H1 (cell line): ENCODE measurements at regions not wholly inside any gene's neighbourhood (a gene's known extent, or its start where the extent isn't known, plus 50 kb on each side); places are given as distances from the start of the nearest gene placed in this dataset.

Experiments used
- CTCF ChIA-PET: fragments of 300-600 bp; sonication (Branson Sonifier 250); formaldehyde crosslinking; loops from one replicate; lab custom pipeline; 2021; ENCODE audit not compliant: partially characterized antibody; lab: Charles Lee
- POLR2A ChIA-PET: fragments of 300-600 bp; sonication (Branson Sonifier 250); formaldehyde crosslinking; loops from one replicate; lab custom pipeline; 2021; ENCODE audit warnings: inconsistent platforms; ENCODE audit not compliant: partially characterized antibody; lab: Charles Lee
- DNase-seq, 2 experiments: peaks; one replicate each; pipeline versions ENCODE4 v3.0.0 to v3.0.0-alpha.2; 2010 to 2022; ENCODE audit warnings: low spot score in 2 of 2, low read depth in 1 of 2, mixed read lengths in 1 of 2
- FAIRE-seq: peaks from 2 replicates; lab custom pipeline; 2011; peaks lifted over from hg19 to GRCh38; lab: Jason Lieb, UNC
- H2AFZ ChIP-seq: 2 replicates; pipeline ENCODE4 v1.8.1; 2012; ENCODE audit warnings: low read length, inconsistent platforms
- H2AK5ac ChIP-seq: 2 replicates; pipeline ENCODE4 v1.6.1; 2013; ENCODE audit warnings: low read depth, low read length
- H2BK120ac ChIP-seq: replicated peaks from 2 replicates; pipeline ENCODE3; 2013; ENCODE audit warnings: low read depth, low read length, inconsistent platforms
- H2BK12ac ChIP-seq: 2 replicates; pipeline ENCODE4 v1.6.1; 2013; ENCODE audit warnings: low read depth, low read length
- H2BK15ac ChIP-seq: 2 replicates; pipeline ENCODE4 v1.6.1; 2013; ENCODE audit warnings: low read length
- H2BK20ac ChIP-seq: 2 replicates; pipeline ENCODE4 v1.6.1; 2013; ENCODE audit warnings: low read length
- H2BK5ac ChIP-seq: 2 replicates; pipeline ENCODE4 v1.6.1; 2013; ENCODE audit warnings: low read depth, low read length
- H3K14ac ChIP-seq: 2 replicates; pipeline ENCODE4 v1.6.1; 2013; ENCODE audit warnings: inconsistent platforms; ENCODE audit not compliant: insufficient read length
- H3K18ac ChIP-seq: 2 replicates; pipeline ENCODE4 v1.6.1; 2013; ENCODE audit warnings: low read length; ENCODE audit errors: extremely low read depth
- H3K23ac ChIP-seq: 2 replicates; pipeline ENCODE4 v1.6.1; 2013; ENCODE audit warnings: inconsistent platforms; ENCODE audit not compliant: insufficient read length
- H3K23me2 ChIP-seq: 2 replicates; pipeline ENCODE4 v1.6.1; 2013; ENCODE audit warnings: low read depth, low read length
- H3K27ac ChIP-seq: 2 replicates; pipeline ENCODE4 v1.6.1; 2011; ENCODE audit warnings: low read depth, low read length, inconsistent platforms
- H3K27me3 ChIP-seq, 4 experiments: replicated peaks in 1 of 4; 1 replicate in 1 of 4; 2 replicates in 3 of 4; pipeline versions ENCODE4 v1.6.1 to v1.8.1; 2011 to 2013; ENCODE audit warnings: low read length in 3 of 4, mild to moderate bottlenecking in 3 of 4, inconsistent platforms in 2 of 4, mixed read lengths in 2 of 4, moderate library complexity in 1 of 4; ENCODE audit not compliant: control insufficient read depth in 3 of 4, insufficient read depth in 3 of 4; ENCODE audit errors: extremely low read depth in 1 of 4
- H3K36me3 ChIP-seq, 4 experiments: 2 replicates each; pipeline versions ENCODE4 v1.6.1 to v1.8.1; 2011 to 2013; ENCODE audit warnings: mild to moderate bottlenecking in 4 of 4, low read length in 3 of 4, moderate library complexity in 2 of 4, control low read depth in 1 of 4, inconsistent platforms in 1 of 4; ENCODE audit not compliant: insufficient read depth in 4 of 4, control insufficient read depth in 2 of 4
- H3K4ac ChIP-seq: replicated peaks from 2 replicates; pipeline ENCODE3; 2013; ENCODE audit warnings: low read length, low read depth, mixed read lengths, inconsistent platforms; ENCODE audit not compliant: insufficient read length
- H3K4me1 ChIP-seq, 4 experiments: replicated peaks in 1 of 4; 1 replicate in 1 of 4; 2 replicates in 3 of 4; pipeline versions ENCODE4 v1.6.1 to v1.8.1; 2011 to 2013; ENCODE audit warnings: low read length in 3 of 4, inconsistent platforms in 2 of 4, mixed read lengths in 1 of 4; ENCODE audit not compliant: insufficient read depth in 4 of 4, control insufficient read depth in 3 of 4
- H3K4me2 ChIP-seq, 2 experiments: 2 replicates each; pipeline versions ENCODE4 v1.6.1 to v1.8.1; 2011 to 2013; ENCODE audit warnings: low read depth in 2 of 2, low read length in 2 of 2, control low read depth in 1 of 2, inconsistent platforms in 1 of 2, mild to moderate bottlenecking in 1 of 2; ENCODE audit not compliant: insufficient read depth in 1 of 2
- H3K4me3 ChIP-seq, 4 experiments: fragments of 200-600, 300-600 bp in 1 of 4; sonication (generic), shearing (Covaris generic), sonication (Bioruptor Twin) in 1 of 4; 2 replicates each; pipeline versions ENCODE4 v1.5.1 to v1.8.1; 2011 to 2016; ENCODE audit warnings: low read length in 4 of 4, low read depth in 3 of 4, control low read depth in 2 of 4, inconsistent platforms in 2 of 4, mild to moderate bottlenecking in 2 of 4, mixed read lengths in 1 of 4, moderate library complexity in 1 of 4; ENCODE audit not compliant: insufficient read depth in 2 of 4; ENCODE audit errors: extremely low read depth in 1 of 4
- H3K56ac ChIP-seq: replicated peaks from 2 replicates; pipeline ENCODE3; 2013; ENCODE audit warnings: low read depth, mild to moderate bottlenecking, mixed read lengths, low read length, inconsistent platforms; ENCODE audit not compliant: insufficient read length
- H3K79me1 ChIP-seq: 2 replicates; pipeline ENCODE4 v1.6.1; 2013; ENCODE audit warnings: low read depth, low read length, control low read depth
- H3K79me2 ChIP-seq, 2 experiments: 2 replicates each; pipeline versions ENCODE4 v1.6.1 to v1.8.1; 2012 to 2013; ENCODE audit warnings: low read length in 2 of 2, mild to moderate bottlenecking in 2 of 2, inconsistent platforms in 1 of 2; ENCODE audit not compliant: insufficient read depth in 2 of 2, control insufficient read depth in 1 of 2
- H3K9ac ChIP-seq, 4 experiments: replicated peaks in 1 of 4; 1 replicate in 1 of 4; 2 replicates in 3 of 4; pipeline versions ENCODE4 v1.6.1 to v1.8.1; 2011 to 2013; ENCODE audit warnings: low read depth in 3 of 4, low read length in 3 of 4, control low read depth in 2 of 4, mild to moderate bottlenecking in 2 of 4, moderate library complexity in 2 of 4, inconsistent platforms in 1 of 4; ENCODE audit errors: extremely low read depth in 1 of 4
- H3K9me3 ChIP-seq, 2 experiments: 2 replicates each; pipeline versions ENCODE4 v1.6.1 to v1.8.1; 2012 to 2013; ENCODE audit warnings: mild to moderate bottlenecking in 2 of 2, moderate library complexity in 2 of 2, control low read depth in 1 of 2, inconsistent platforms in 1 of 2, low read depth in 1 of 2, low read length in 1 of 2, mixed read lengths in 1 of 2; ENCODE audit not compliant: insufficient read depth in 2 of 2
- H4K20me1 ChIP-seq, 2 experiments: replicated peaks in 1 of 2; 2 replicates each; pipeline versions ENCODE3 to v1.8.1; 2011 to 2013; ENCODE audit warnings: inconsistent platforms in 2 of 2, low read length in 2 of 2, mild to moderate bottlenecking in 1 of 2; ENCODE audit not compliant: insufficient read depth in 2 of 2, control insufficient read depth in 1 of 2
- H4K5ac ChIP-seq: 2 replicates; pipeline ENCODE4 v1.6.1; 2013; ENCODE audit warnings: low read length, low read depth, mixed read lengths, inconsistent platforms; ENCODE audit not compliant: insufficient read length
- H4K8ac ChIP-seq: 2 replicates; pipeline ENCODE4 v1.8.0; 2013; ENCODE audit warnings: mild to moderate bottlenecking, moderate library complexity, low read length, inconsistent platforms; ENCODE audit not compliant: insufficient read depth; ENCODE audit errors: extremely low read depth
- H4K91ac ChIP-seq: replicated peaks from 2 replicates; pipeline ENCODE3; 2013; ENCODE audit warnings: low read length, mixed read lengths, inconsistent platforms; ENCODE audit not compliant: insufficient read length
- ATF2 ChIP-seq: IDR thresholded peaks from 2 replicates; pipeline ENCODE4 v1.6.1; 2012; ENCODE audit warnings: low read length, inconsistent platforms
- BACH1 ChIP-seq: IDR thresholded peaks from 2 replicates; pipeline ENCODE4 v1.6.1; 2012; ENCODE audit warnings: low read length, improper control_type of control experiment
- CEBPB ChIP-seq: IDR thresholded peaks from 2 replicates; pipeline ENCODE4 v1.6.1; 2012; ENCODE audit warnings: low read depth, low read length
- EP300 ChIP-seq, 2 experiments: IDR thresholded peaks; 1 replicate in 1 of 2; 2 replicates in 1 of 2; pipeline ENCODE4 v1.6.1; 2011 to 2012; ENCODE audit warnings: low read depth in 2 of 2, low read length in 2 of 2, mild to moderate bottlenecking in 2 of 2, borderline replicate concordance in 1 of 2, inconsistent platforms in 1 of 2, moderate library complexity in 1 of 2
- JUN ChIP-seq: IDR thresholded peaks from 2 replicates; pipeline ENCODE4 v1.6.1; 2011; ENCODE audit warnings: low read depth, mild to moderate bottlenecking, improper control_type of control experiment, low read length
- KDM1A ChIP-seq: fragments of 200-600, 300-600 bp; sonication (generic); IDR thresholded peaks from 2 replicates; pipeline ENCODE4 v1.7.1; 2016; ENCODE audit warnings: mild to moderate bottlenecking, low read length, borderline replicate concordance
- NANOG ChIP-seq: IDR thresholded peaks from 2 replicates; pipeline ENCODE4 v1.6.1; 2011; ENCODE audit warnings: low read length, low read depth, mild to moderate bottlenecking, inconsistent platforms; ENCODE audit not compliant: insufficient read depth, poor library complexity, severe bottlenecking
- PHF8 ChIP-seq: fragments of 200-600 bp; sonication (generic); conservative IDR thresholded peaks from 2 replicates; pipeline ENCODE4 v1.7.1; 2012; ENCODE audit warnings: low read depth, mild to moderate bottlenecking, inconsistent platforms, low read length, moderate library complexity
- SAP30 ChIP-seq: fragments of 300-600 bp; sonication (generic); IDR thresholded peaks from 2 replicates; pipeline ENCODE4 v1.7.1; 2012; ENCODE audit warnings: low read length, moderate library complexity, mild to moderate bottlenecking, inconsistent platforms; ENCODE audit not compliant: insufficient read depth, insufficient replicate concordance
- SIRT6 ChIP-seq: IDR thresholded peaks from one replicate; pipeline ENCODE4 v1.7.1; 2012; ENCODE audit warnings: low read length, inconsistent platforms
- SRF ChIP-seq: IDR thresholded peaks from 2 replicates; pipeline ENCODE4 v1.6.1; 2011; ENCODE audit warnings: mild to moderate bottlenecking, low read depth, low read length, moderate library complexity
- SUZ12 ChIP-seq: fragments of 200-600 bp; sonication (generic); IDR thresholded peaks from 2 replicates; pipeline ENCODE4 v1.6.1; 2012; ENCODE audit warnings: mild to moderate bottlenecking, inconsistent platforms, low read length, moderate library complexity, mixed read lengths
- WGBS, 2 experiments: shearing (Covaris generic) in 1 of 2; methylation state at CpG; one replicate each; pipeline versions ENCODE4 v1.1.6 to v1.1.7; 2013 to 2015; ENCODE audit warnings: low lambda C conversion rate in 2 of 2, mixed read lengths in 2 of 2, inconsistent platforms in 1 of 2, low coverage in 1 of 2, missing lambda C conversion rate in 1 of 2; ENCODE audit not compliant: insufficient replicate concordance in 2 of 2, insufficient coverage in 1 of 2, insufficient read length in 1 of 2; ENCODE audit errors: extremely low coverage in 1 of 2, missing lambda C conversion rate in 1 of 2; 5-methylcytosine and 5-hydroxymethylcytosine counted together

GRCh38 chr20:24814556-24815195 lies 134.4 kb upstream of the CST7 start:
- Histone ChIP-seq H2AK5ac (no peak overlapping the region), H3K9ac (no peak overlapping the region), H3K4me3 (no peak overlapping the region), H4K5ac (no peak overlapping the region), H4K91ac (no peak overlapping the region), H2BK120ac (no peak overlapping the region), H3K23ac (no peak overlapping the region), H3K9me3 (peaks cover 0 to 3% of the 10 kb centered on the region in 2 experiments; a peak in 1 of 4 replicates), H3K36me3 (no peaks in the 10 kb centered on the region), H2BK5ac (no peak overlapping the region), H3K14ac (no peak overlapping the region), H2BK12ac (no peak overlapping the region), H3K79me1 (peaks cover 3% of the 10 kb centered on the region; the same call in 1 of the 2 replicates), H3K23me2 (no peaks in the 10 kb centered on the region), H3K56ac (no peak overlapping the region), H4K20me1 (no peaks in the 10 kb centered on the region), H3K27ac (no peak overlapping the region), H2BK20ac (no peak overlapping the region), H3K4ac (no peak overlapping the region), H3K4me2 (no peak overlapping the region), H3K27me3 (no peaks in the 10 kb centered on the region), H3K79me2 (no peaks in the 10 kb centered on the region), H2BK15ac (no peak overlapping the region), H2AFZ (no peak overlapping the region), H3K18ac (no peak overlapping the region), H4K8ac (peak overlapping the region; percentile 57), H3K4me1 (no peaks in the 10 kb centered on the region)
- FAIRE-seq, result no peak
- WGBS, 2 experiments, result 86% methylated on average over 8 of the region's 9 CpGs; no CpG with 5 or more reads in 1 of the 2 experiments
- DNase-seq, result no peak
- ChIA-PET POLR2A (no interaction called here), CTCF (interaction anchor here (0.7 kb wide), 1 partner anchor 42 kb away, joined by 3 read pairs; no protein-coding TSS in a partner anchor)
- no peak for TF ChIP-seq SUZ12
- no peak for TF ChIP-seq PHF8
- TF ChIP-seq EP300 (IDR thresholded peaks at IDR 0.05; ENCODE audit: borderline replicate concordance in 1 of 2, low read depth in 2 of 2, low read length in 2 of 2), result no peak
- TF ChIP-seq SAP30, result no peak
- TF ChIP-seq SIRT6, result no peak
- TF ChIP-seq SRF, result no peak
- no peak for TF ChIP-seq ATF2
- no peak for TF ChIP-seq JUN
- no peak for TF ChIP-seq KDM1A
- TF ChIP-seq NANOG, result no peak
- no peak for TF ChIP-seq BACH1
- TF ChIP-seq CEBPB, result no peak
